WTC11 (cell line): ENCODE measurements at regions not wholly inside any gene's neighbourhood (a gene's known extent, or its start where the extent isn't known, plus 50 kb on each side); places are given as distances from the start of the nearest gene placed in this dataset.

Source experiments
- ATAC-seq: fragments of 200-7000 bp; cut with Tn5 transposase; 2 replicates; pipeline ENCODE4 v1.10.0; 2021; ENCODE audit warnings: mild to moderate bottlenecking, moderate library complexity
- CTCF ChIA-PET: fragments of 300-600 bp; sonication (Branson Sonifier 250); formaldehyde crosslinking; loops from one replicate; lab custom pipeline; 2021; ENCODE audit warnings: antibody characterized with exemption; lab: Charles Lee
- POLR2A ChIA-PET: fragments of 350-600 bp; sonication (Branson Sonifier 250); formaldehyde crosslinking; loops from one replicate; lab custom pipeline; 2021; ENCODE audit warnings: antibody characterized with exemption; lab: Charles Lee
- DNase-seq: peaks from one replicate; pipeline ENCODE4 v3.0.0; 2021; ENCODE audit warnings: low spot score
- H3K27ac Mint-ChIP-seq: 2 replicates; pipeline ENCODE4 v1.8.0; 2021; ENCODE audit warnings: mixed read lengths
- H3K27me3 Mint-ChIP-seq: 2 replicates; pipeline ENCODE4 v1.8.0; 2021; ENCODE audit warnings: low read depth, mild to moderate bottlenecking, moderate library complexity, mixed read lengths
- H3K36me3 Mint-ChIP-seq: 2 replicates; pipeline ENCODE4 v1.8.0; 2021; ENCODE audit warnings: mixed read lengths
- H3K4me1 Mint-ChIP-seq: 2 replicates; pipeline ENCODE4 v1.8.0; 2022; ENCODE audit warnings: mixed read lengths
- H3K4me3 Mint-ChIP-seq: 2 replicates; pipeline ENCODE4 v1.8.0; 2021; ENCODE audit warnings: mild to moderate bottlenecking, moderate library complexity, mixed read lengths
- H3K9me3 Mint-ChIP-seq: 2 replicates; pipeline ENCODE4 v1.8.0; 2021; ENCODE audit warnings: mixed read lengths
- CBFB ChIP-seq: sonication (generic); formaldehyde crosslinking; IDR thresholded peaks from 2 replicates; pipeline ENCODE4 v1.8.1; 2022; ENCODE audit warnings: mild to moderate bottlenecking, low read depth, missing genetic modification reagents
- CREB1 ChIP-seq: sonication (generic); formaldehyde crosslinking; IDR thresholded peaks from 2 replicates; pipeline ENCODE4 v1.8.0; 2023; ENCODE audit warnings: mild to moderate bottlenecking, missing genetic modification reagents
- CREM ChIP-seq: sonication (generic); formaldehyde crosslinking; IDR thresholded peaks from 2 replicates; pipeline ENCODE4 v1.8.1; 2022; ENCODE audit warnings: mild to moderate bottlenecking, missing genetic modification reagents, moderate library complexity
- ESRRA ChIP-seq: sonication (generic); formaldehyde crosslinking; IDR thresholded peaks from 2 replicates; pipeline ENCODE4 v1.8.1; 2022; ENCODE audit warnings: mild to moderate bottlenecking, missing genetic modification reagents, borderline replicate concordance
- FOXJ3 ChIP-seq: sonication (generic); formaldehyde crosslinking; IDR thresholded peaks from 2 replicates; pipeline ENCODE4 v1.9.0; 2021; ENCODE audit warnings: missing genetic modification reagents, mild to moderate bottlenecking, borderline replicate concordance
- FOXK1 ChIP-seq: sonication (generic); formaldehyde crosslinking; IDR thresholded peaks from 2 replicates; pipeline ENCODE4 v1.8.0; 2022; ENCODE audit warnings: mild to moderate bottlenecking, moderate library complexity, missing genetic modification reagents
- JAZF1 ChIP-seq: fragments of 250-450 bp; sonication (Bioruptor Pico); IDR thresholded peaks from 2 replicates; pipeline ENCODE4 v1.9.0; 2021; ENCODE audit warnings: moderate library complexity, mild to moderate bottlenecking, inconsistent platforms
- NR1H2 ChIP-seq: sonication (generic); formaldehyde crosslinking; IDR thresholded peaks from 2 replicates; pipeline ENCODE4 v1.9.0; 2021; ENCODE audit warnings: mild to moderate bottlenecking, moderate library complexity, missing genetic modification reagents
- SMAD3 ChIP-seq: sonication (generic); formaldehyde crosslinking; IDR thresholded peaks from 2 replicates; pipeline ENCODE4 v1.8.0; 2022; ENCODE audit warnings: missing genetic modification reagents, mild to moderate bottlenecking, borderline replicate concordance
- SMAD4 ChIP-seq: sonication (generic); formaldehyde crosslinking; IDR thresholded peaks from 2 replicates; pipeline ENCODE4 v1.8.0; 2022; ENCODE audit warnings: mild to moderate bottlenecking, missing genetic modification reagents
- ZNF232 ChIP-seq: sonication (generic); formaldehyde crosslinking; IDR thresholded peaks from 2 replicates; pipeline ENCODE4 v1.8.0; 2022; ENCODE audit warnings: mild to moderate bottlenecking, missing genetic modification reagents
- ZNF396 ChIP-seq: fragments of 250-450 bp; sonication (Bioruptor Pico); IDR thresholded peaks from 2 replicates; pipeline ENCODE4 v1.8.0; 2021; ENCODE audit warnings: mild to moderate bottlenecking, moderate library complexity, borderline replicate concordance
- ZNF423 ChIP-seq: fragments of 250-450 bp; sonication (Bioruptor Pico); IDR thresholded peaks from 2 replicates; pipeline ENCODE4 v2.1.2; 2022; ENCODE audit warnings: mild to moderate bottlenecking, moderate library complexity
- TF ChIP-seq, protein P1 (sequence below): sonication (generic); formaldehyde crosslinking; IDR thresholded peaks from 2 replicates; pipeline ENCODE4 v1.8.0; 2022; ENCODE audit warnings: mild to moderate bottlenecking, missing genetic modification reagents
- TF ChIP-seq, protein P2 (sequence below): sonication (generic); formaldehyde crosslinking; IDR thresholded peaks from 2 replicates; pipeline ENCODE4 v1.8.0; 2022; ENCODE audit warnings: missing genetic modification reagents
- TF ChIP-seq, protein P3 (sequence below): sonication (generic); formaldehyde crosslinking; IDR thresholded peaks from 2 replicates; pipeline ENCODE4 v1.8.1; 2022; ENCODE audit warnings: mild to moderate bottlenecking, missing genetic modification reagents, moderate library complexity, borderline replicate concordance
- TF ChIP-seq, protein P4 (sequence below): sonication (generic); formaldehyde crosslinking; IDR thresholded peaks from 2 replicates; pipeline ENCODE4 v1.8.1; 2023; ENCODE audit warnings: mild to moderate bottlenecking, moderate library complexity, missing genetic modification reagents
- TF ChIP-seq, protein P5 (sequence below): fragments of 250-450 bp; sonication (Bioruptor Pico); IDR thresholded peaks from 2 replicates; pipeline ENCODE4 v1.9.0; 2021; ENCODE audit warnings: mild to moderate bottlenecking, borderline replicate concordance
- TF ChIP-seq, protein P6 (sequence below): sonication (generic); formaldehyde crosslinking; IDR thresholded peaks from 2 replicates; pipeline ENCODE4 v1.8.1; 2022; ENCODE audit warnings: low read depth, mild to moderate bottlenecking, moderate library complexity, missing genetic modification reagents, borderline replicate concordance

DNA sequence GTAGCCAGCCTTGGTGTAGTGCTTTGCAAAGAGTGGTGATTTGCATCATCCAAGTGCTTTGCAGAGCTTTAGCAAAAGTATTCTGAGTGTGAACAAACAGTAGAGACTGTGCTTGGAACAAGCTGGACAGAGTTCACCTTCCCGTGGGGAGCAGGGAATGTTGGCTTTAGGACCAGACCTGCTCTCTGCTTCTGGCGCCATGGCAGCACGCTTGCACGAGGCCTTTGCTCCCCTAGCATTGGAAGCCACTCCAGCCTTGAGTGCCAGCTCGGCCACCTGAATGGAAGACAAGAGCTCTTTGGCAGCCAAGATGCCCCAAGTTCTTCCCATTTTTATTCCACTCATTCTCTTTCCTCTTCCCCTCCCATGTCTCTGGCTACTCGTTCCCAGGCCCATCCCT, 250.8 kb upstream of the OSR1 start:
- DNase-seq (no peak), ATAC-seq (no peak)
- TF ChIP-seq ESRRA (CRISPR knock-in tag) = no peak
- TF ChIP-seq NR1H2 (CRISPR knock-in tag) = no peak
- no peak for TF ChIP-seq SMAD3 (CRISPR knock-in tag)
- Mint-ChIP-seq H3K27me3 (no peaks in the 10 kb centered on the region), H3K4me1 (no peaks in the 10 kb centered on the region), H3K27ac (no peak overlapping the region), H3K9me3 (peaks cover 13% of the 10 kb centered on the region), H3K36me3 (peaks cover 5% of the 10 kb centered on the region), H3K4me3 (no peak overlapping the region)
- ChIA-PET CTCF (no interaction called here), POLR2A (no interaction called here)

DNA sequence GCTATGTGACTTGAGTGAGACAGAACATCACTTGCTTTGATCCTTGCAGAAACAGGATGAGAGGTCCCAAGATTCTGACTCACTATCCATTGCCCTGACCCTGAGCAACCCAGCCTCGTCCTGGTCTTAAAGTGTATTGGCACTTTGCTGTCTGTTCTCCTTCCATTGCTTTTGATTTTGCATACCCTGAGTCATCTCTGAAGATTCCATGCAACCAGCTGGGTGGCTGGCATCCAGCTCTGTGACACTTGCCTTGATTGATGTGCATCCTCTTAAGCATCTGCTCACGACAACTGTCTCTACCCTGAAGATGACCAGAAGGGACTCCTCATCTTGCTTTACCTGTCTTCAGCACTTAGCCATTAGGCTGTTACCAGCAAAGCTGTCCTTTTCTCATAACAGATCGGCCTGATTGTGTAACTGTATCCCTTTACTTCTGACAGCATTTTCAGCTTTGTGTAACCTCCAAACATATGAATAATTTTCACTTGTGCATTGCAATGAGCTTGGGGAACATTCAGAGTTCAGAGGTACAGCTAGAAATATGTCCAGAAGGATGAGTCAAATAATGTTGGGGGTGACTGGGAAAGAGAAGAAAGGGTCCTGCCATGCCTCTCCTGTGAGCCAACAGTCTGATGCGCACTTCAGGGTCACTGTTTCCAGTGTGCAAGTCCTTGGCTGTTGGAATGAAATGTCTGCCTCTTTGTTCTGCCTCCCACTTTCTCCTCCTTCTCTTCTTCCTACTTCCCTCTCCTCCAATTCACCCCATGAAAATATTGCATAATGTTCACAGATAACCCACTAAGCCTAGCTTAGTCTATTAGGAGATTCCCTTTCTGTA, 249.7 kb upstream of the OSR1 start:
- Mint-ChIP-seq H3K27ac (no peak overlapping the region), H3K36me3 (no peaks in the 10 kb centered on the region), H3K4me1 (no peaks in the 10 kb centered on the region), H3K9me3 (peaks cover 12% of the 10 kb centered on the region), H3K4me3 (no peak overlapping the region), H3K27me3 (no peaks in the 10 kb centered on the region; the same call in 1 of the 2 replicates)
- no peak for DNase-seq
- POLR2A ChIA-PET = no interaction called here
- TF ChIP-seq CREM (CRISPR knock-in tag) = no peak
- no peak for TF ChIP-seq CREB1 (CRISPR knock-in tag)
- TF ChIP-seq SMAD4 (CRISPR knock-in tag) = no peak
- no peak for TF ChIP-seq CBFB
- TF ChIP-seq SMAD3 (CRISPR knock-in tag) = no peak
- TF ChIP-seq, protein P1, sequence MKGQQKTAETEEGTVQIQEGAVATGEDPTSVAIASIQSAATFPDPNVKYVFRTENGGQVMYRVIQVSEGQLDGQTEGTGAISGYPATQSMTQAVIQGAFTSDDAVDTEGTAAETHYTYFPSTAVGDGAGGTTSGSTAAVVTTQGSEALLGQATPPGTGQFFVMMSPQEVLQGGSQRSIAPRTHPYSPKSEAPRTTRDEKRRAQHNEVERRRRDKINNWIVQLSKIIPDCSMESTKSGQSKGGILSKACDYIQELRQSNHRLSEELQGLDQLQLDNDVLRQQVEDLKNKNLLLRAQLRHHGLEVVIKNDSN (CRISPR knock-in tag) = no peak
- no peak for TF ChIP-seq FOXJ3 (CRISPR knock-in tag)
- TF ChIP-seq, protein P2, sequence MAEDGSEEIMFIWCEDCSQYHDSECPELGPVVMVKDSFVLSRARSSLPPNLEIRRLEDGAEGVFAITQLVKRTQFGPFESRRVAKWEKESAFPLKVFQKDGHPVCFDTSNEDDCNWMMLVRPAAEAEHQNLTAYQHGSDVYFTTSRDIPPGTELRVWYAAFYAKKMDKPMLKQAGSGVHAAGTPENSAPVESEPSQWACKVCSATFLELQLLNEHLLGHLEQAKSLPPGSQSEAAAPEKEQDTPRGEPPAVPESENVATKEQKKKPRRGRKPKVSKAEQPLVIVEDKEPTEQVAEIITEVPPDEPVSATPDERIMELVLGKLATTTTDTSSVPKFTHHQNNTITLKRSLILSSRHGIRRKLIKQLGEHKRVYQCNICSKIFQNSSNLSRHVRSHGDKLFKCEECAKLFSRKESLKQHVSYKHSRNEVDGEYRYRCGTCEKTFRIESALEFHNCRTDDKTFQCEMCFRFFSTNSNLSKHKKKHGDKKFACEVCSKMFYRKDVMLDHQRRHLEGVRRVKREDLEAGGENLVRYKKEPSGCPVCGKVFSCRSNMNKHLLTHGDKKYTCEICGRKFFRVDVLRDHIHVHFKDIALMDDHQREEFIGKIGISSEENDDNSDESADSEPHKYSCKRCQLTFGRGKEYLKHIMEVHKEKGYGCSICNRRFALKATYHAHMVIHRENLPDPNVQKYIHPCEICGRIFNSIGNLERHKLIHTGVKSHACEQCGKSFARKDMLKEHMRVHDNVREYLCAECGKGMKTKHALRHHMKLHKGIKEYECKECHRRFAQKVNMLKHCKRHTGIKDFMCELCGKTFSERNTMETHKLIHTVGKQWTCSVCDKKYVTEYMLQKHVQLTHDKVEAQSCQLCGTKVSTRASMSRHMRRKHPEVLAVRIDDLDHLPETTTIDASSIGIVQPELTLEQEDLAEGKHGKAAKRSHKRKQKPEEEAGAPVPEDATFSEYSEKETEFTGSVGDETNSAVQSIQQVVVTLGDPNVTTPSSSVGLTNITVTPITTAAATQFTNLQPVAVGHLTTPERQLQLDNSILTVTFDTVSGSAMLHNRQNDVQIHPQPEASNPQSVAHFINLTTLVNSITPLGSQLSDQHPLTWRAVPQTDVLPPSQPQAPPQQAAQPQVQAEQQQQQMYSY = no peak
- no peak for TF ChIP-seq JAZF1 (CRISPR knock-in tag)
- TF ChIP-seq, protein P3, sequence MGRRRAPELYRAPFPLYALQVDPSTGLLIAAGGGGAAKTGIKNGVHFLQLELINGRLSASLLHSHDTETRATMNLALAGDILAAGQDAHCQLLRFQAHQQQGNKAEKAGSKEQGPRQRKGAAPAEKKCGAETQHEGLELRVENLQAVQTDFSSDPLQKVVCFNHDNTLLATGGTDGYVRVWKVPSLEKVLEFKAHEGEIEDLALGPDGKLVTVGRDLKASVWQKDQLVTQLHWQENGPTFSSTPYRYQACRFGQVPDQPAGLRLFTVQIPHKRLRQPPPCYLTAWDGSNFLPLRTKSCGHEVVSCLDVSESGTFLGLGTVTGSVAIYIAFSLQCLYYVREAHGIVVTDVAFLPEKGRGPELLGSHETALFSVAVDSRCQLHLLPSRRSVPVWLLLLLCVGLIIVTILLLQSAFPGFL (CRISPR knock-in tag) = no peak
- TF ChIP-seq ESRRA (CRISPR knock-in tag) = no peak
- no peak for TF ChIP-seq ZNF232 (CRISPR knock-in tag)
- TF ChIP-seq, protein P4, sequence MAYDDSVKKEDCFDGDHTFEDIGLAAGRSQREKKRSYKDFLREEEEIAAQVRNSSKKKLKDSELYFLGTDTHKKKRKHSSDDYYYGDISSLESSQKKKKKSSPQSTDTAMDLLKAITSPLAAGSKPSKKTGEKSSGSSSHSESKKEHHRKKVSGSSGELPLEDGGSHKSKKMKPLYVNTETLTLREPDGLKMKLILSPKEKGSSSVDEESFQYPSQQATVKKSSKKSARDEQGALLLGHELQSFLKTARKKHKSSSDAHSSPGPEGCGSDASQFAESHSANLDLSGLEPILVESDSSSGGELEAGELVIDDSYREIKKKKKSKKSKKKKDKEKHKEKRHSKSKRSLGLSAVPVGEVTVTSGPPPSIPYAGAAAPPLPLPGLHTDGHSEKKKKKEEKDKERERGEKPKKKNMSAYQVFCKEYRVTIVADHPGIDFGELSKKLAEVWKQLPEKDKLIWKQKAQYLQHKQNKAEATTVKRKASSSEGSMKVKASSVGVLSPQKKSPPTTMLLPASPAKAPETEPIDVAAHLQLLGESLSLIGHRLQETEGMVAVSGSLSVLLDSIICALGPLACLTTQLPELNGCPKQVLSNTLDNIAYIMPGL = no peak
- TF ChIP-seq FOXK1 (CRISPR knock-in tag) = no peak
- TF ChIP-seq, protein P5, sequence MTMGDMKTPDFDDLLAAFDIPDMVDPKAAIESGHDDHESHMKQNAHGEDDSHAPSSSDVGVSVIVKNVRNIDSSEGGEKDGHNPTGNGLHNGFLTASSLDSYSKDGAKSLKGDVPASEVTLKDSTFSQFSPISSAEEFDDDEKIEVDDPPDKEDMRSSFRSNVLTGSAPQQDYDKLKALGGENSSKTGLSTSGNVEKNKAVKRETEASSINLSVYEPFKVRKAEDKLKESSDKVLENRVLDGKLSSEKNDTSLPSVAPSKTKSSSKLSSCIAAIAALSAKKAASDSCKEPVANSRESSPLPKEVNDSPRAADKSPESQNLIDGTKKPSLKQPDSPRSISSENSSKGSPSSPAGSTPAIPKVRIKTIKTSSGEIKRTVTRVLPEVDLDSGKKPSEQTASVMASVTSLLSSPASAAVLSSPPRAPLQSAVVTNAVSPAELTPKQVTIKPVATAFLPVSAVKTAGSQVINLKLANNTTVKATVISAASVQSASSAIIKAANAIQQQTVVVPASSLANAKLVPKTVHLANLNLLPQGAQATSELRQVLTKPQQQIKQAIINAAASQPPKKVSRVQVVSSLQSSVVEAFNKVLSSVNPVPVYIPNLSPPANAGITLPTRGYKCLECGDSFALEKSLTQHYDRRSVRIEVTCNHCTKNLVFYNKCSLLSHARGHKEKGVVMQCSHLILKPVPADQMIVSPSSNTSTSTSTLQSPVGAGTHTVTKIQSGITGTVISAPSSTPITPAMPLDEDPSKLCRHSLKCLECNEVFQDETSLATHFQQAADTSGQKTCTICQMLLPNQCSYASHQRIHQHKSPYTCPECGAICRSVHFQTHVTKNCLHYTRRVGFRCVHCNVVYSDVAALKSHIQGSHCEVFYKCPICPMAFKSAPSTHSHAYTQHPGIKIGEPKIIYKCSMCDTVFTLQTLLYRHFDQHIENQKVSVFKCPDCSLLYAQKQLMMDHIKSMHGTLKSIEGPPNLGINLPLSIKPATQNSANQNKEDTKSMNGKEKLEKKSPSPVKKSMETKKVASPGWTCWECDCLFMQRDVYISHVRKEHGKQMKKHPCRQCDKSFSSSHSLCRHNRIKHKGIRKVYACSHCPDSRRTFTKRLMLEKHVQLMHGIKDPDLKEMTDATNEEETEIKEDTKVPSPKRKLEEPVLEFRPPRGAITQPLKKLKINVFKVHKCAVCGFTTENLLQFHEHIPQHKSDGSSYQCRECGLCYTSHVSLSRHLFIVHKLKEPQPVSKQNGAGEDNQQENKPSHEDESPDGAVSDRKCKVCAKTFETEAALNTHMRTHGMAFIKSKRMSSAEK (CRISPR knock-in tag) = no peak
- no peak for TF ChIP-seq ZNF423
- TF ChIP-seq, protein P6, sequence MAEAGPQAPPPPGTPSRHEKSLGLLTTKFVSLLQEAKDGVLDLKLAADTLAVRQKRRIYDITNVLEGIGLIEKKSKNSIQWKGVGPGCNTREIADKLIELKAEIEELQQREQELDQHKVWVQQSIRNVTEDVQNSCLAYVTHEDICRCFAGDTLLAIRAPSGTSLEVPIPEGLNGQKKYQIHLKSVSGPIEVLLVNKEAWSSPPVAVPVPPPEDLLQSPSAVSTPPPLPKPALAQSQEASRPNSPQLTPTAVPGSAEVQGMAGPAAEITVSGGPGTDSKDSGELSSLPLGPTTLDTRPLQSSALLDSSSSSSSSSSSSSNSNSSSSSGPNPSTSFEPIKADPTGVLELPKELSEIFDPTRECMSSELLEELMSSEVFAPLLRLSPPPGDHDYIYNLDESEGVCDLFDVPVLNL (CRISPR knock-in tag) = no peak
- no peak for TF ChIP-seq ZNF396 (CRISPR knock-in tag)
- no peak for ATAC-seq
- CTCF ChIA-PET = no interaction called here
